SH-SY5Y (cell line): ENCODE measurements at regions not wholly inside any gene's neighbourhood (a gene's known extent, or its start where the extent isn't known, plus 50 kb on each side); places are given as distances from the start of the nearest gene placed in this dataset.

Source experiments
- GATA2 ChIP-seq: IDR thresholded peaks from 2 replicates; pipeline ENCODE4 v1.6.1; 2011; ENCODE audit warnings: mild to moderate bottlenecking, low read depth, low read length
- GATA3 ChIP-seq: IDR thresholded peaks from 2 replicates; pipeline ENCODE4 v1.6.1; 2011; ENCODE audit warnings: low read depth, mild to moderate bottlenecking, low read length, moderate library complexity

- no peak for TF ChIP-seq GATA3
- TF ChIP-seq GATA2: no peak
Observed at GRCh38 chr20:58040447-58041290, 187.8 kb downstream of the ANKRD60 start.
